ENCODE measurements at regions not wholly inside any gene's neighbourhood (a gene's known extent, or its start where the extent isn't known, plus 50 kb on each side); places are given as distances from the start of the nearest gene placed in this dataset.

DNA sequence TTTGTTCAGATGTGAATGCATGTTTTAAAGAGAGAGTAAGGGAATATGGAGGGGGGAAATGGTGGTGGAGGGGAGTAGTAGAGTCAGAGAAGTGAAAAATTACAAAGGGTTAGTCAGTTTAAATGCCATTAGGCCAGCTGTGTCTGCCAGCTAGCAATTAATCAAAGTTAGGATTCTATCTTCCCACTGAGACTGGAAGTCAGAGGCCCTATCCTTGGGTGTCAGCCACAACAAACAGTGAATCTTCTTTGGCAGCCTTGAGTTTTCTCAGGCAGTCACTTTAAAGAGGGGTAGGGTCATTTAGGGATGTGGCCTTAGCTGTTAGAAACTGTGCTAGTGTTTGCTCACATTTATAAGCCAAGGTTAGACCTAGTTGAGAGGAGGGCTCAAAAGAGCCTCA lies 120.5 kb upstream of the BTBD3 start:
- Histone ChIP-seq H2BK15ac (ENCODE audit: low read depth, low read length) (no peak overlapping the region), H2AFZ (replicated peaks; ENCODE audit: low read length, poor library complexity) (no peak overlapping the region), H2AK9ac (replicated peaks; ENCODE audit: low read depth, low read length, poor library complexity) (no peak overlapping the region), H3K9me1 (ENCODE audit: insufficient read depth, low read length) (no peaks in the 10 kb centered on the region), H3K9me3 (ENCODE audit: control insufficient read depth, insufficient read depth, low read length) (no peaks in the 10 kb centered on the region), H2BK120ac (ENCODE audit: low read depth, low read length) (no peak overlapping the region), H2AK5ac (ENCODE audit: low read depth, low read length) (no peak overlapping the region), H3K4ac (ENCODE audit: low read depth, low read length) (no peak overlapping the region), H3K14ac (replicated peaks; ENCODE audit: low read depth, low read length) (no peak overlapping the region), H3K23ac (ENCODE audit: low read depth, low read length) (no peak overlapping the region), H2BK20ac (ENCODE audit: low read depth, low read length) (no peak overlapping the region), H4K20me1 (ENCODE audit: insufficient read depth, low read length) (no peaks in the 10 kb centered on the region), H4K5ac (ENCODE audit: low read depth, low read length) (no peak overlapping the region), H3K4me2 (ENCODE audit: low read depth, low read length) (no peak overlapping the region; the same call in 1 of the 2 replicates), H3K56ac (ENCODE audit: extremely low read depth, insufficient read depth, low read length) (0 out of 2 replicates have a peak overlapping the region, but pooled peaks have one; percentile 21), H2BK5ac (ENCODE audit: low read depth, low read length, poor library complexity, severe bottlenecking) (no peak overlapping the region), H3K9ac (ENCODE audit: low read depth, low read length) (no peak overlapping the region), H3K79me1 (ENCODE audit: low read depth in 1 of 2, low read length in 2 of 2) (no peaks in the 10 kb centered on the region), H3K18ac (ENCODE audit: low read depth, low read length) (no peak overlapping the region), H3K4me1 (ENCODE audit: control insufficient read depth, insufficient read depth, low read length) (peaks cover 2% of the 10 kb centered on the region; the same call in 1 of the 2 replicates), H4K8ac (ENCODE audit: low read depth in 2 of 2, low read length in 2 of 2) (no peak overlapping the region), H3K36me3 (ENCODE audit: control insufficient read depth, insufficient read depth, low read length) (no peaks in the 10 kb centered on the region), H3K4me3 (ENCODE audit: insufficient read depth, low read depth, low read length) (no peak overlapping the region), H3K27me3 (ENCODE audit: control insufficient read depth, insufficient read depth, low read length) (no peaks in the 10 kb centered on the region), H4K91ac (ENCODE audit: insufficient read depth, low read depth, low read length) (no peak overlapping the region), H3K27ac (ENCODE audit: insufficient read depth, low read length) (no peak overlapping the region)
- no peak for ATAC-seq (ENCODE audit: low read depth)
- intact Hi-C loops (cut with micrococcal nuclease): no loop called here
- in situ Hi-C loops (cut with MboI; ENCODE audit: low sequenced_read_pairs): no loop called here
- dilution Hi-C loops (cut with HindIII; ENCODE audit: low sequenced_read_pairs, unreplicated experiment): no loop called here
- no peak for TF ChIP-seq CHD1 (IDR thresholded peaks at IDR 0.05; ENCODE audit: low read depth, low read length)
- no TSS peak for BruUV-seq (replicated peaks)
- ChIA-PET POLR2A (ENCODE audit: unreplicated experiment) (no interaction called here), CTCF (no interaction called here)
- no peak for DNase-seq
